HEK293T (cell line): ENCODE measurements at regions not wholly inside any gene's neighbourhood (a gene's known extent, or its start where the extent isn't known, plus 50 kb on each side); places are given as distances from the start of the nearest gene placed in this dataset.

Experiments
- ARNT ChIP-seq: fragments of 450-650 bp; IDR thresholded peaks from 2 replicates; pipeline ENCODE4 v1.6.1; 2017; ENCODE audit warnings: mild to moderate bottlenecking
- BHLHE40 ChIP-seq: fragments of 450-650 bp; IDR thresholded peaks from 2 replicates; pipeline ENCODE4 v1.6.1; 2016; ENCODE audit warnings: mild to moderate bottlenecking, moderate library complexity, borderline replicate concordance
- ELF4 ChIP-seq: fragments of 450-650 bp; IDR thresholded peaks from 2 replicates; pipeline ENCODE4 v1.6.1; 2017; ENCODE audit warnings: antibody characterized with exemption
- FOXA1 ChIP-seq: fragments of 450-650 bp; IDR thresholded peaks from 2 replicates; pipeline ENCODE4 v1.6.1; 2016; ENCODE audit warnings: mild to moderate bottlenecking
- FOXK2 ChIP-seq: fragments of 450-650 bp; IDR thresholded peaks from 2 replicates; pipeline ENCODE4 v1.6.1; 2016; ENCODE audit warnings: mild to moderate bottlenecking
- FOXM1 ChIP-seq: fragments of 450-650 bp; IDR thresholded peaks from 2 replicates; pipeline ENCODE4 v1.6.1; 2017; ENCODE audit warnings: mild to moderate bottlenecking, borderline replicate concordance
- HDGF ChIP-seq: fragments of 450-650 bp; IDR thresholded peaks from 2 replicates; pipeline ENCODE4 v1.6.1; 2017; ENCODE audit warnings: antibody characterized with exemption, borderline replicate concordance
- L3MBTL2 ChIP-seq: fragments of 450-650 bp; conservative IDR thresholded peaks from 2 replicates; pipeline ENCODE4 v1.6.1; 2016; ENCODE audit warnings: mild to moderate bottlenecking
- SP1 ChIP-seq: fragments of 450-650 bp; IDR thresholded peaks from 2 replicates; pipeline ENCODE4 v1.6.1; 2017
- SUZ12 ChIP-seq: fragments of 450-650 bp; IDR thresholded peaks from 2 replicates; pipeline ENCODE4 v1.6.1; 2016; ENCODE audit warnings: mild to moderate bottlenecking
- TARDBP ChIP-seq: fragments of 450-650 bp; IDR thresholded peaks from 2 replicates; pipeline ENCODE4 v1.6.1; 2016

GRCh38 chr19:20313894-20314293 lies 146.9 kb downstream of the ZNF486 start:
- TF ChIP-seq ELF4: no peak
- TF ChIP-seq HDGF: no peak
- no peak for TF ChIP-seq SUZ12
- TF ChIP-seq FOXK2: no peak
- TF ChIP-seq SP1: no peak
- no peak for TF ChIP-seq L3MBTL2
- TF ChIP-seq TARDBP: no peak
- TF ChIP-seq BHLHE40: no peak
- no peak for TF ChIP-seq ARNT
- no peak for TF ChIP-seq FOXM1
- TF ChIP-seq FOXA1: no peak
